ENCODE measurements at regions not wholly inside any gene's neighbourhood (a gene's known extent, or its start where the extent isn't known, plus 50 kb on each side); places are given as distances from the start of the nearest gene placed in this dataset.

- DNase-seq: no peak
- CTCF ChIA-PET: interaction anchor here (1.1 kb wide), 1 partner anchor 69 kb away, joined by 3 read pairs; no protein-coding TSS in a partner anchor
- 87% methylated on average over 3 of the region's 10 CpGs for WGBS (ENCODE audit: insufficient coverage)
Measured at GRCh38 chr12:127619869-127620734, 646.9 kb upstream of the TMEM132C start.

GRCh38 chr12:127620735-127621355, 646.1 kb upstream of the TMEM132C start:
- Histone ChIP-seq H3K9me3 (ENCODE audit: control extremely low read depth in 1 of 5, control insufficient read depth in 4 of 5, insufficient read depth in 2 of 5, low read depth in 1 of 5, low read length in 4 of 5) (peaks cover 0 to 5% (median 0%) of the 10 kb centered on the region in 5 experiments), H3K27ac (ENCODE audit: insufficient read depth in 1 of 2, low read depth in 1 of 2, low read length in 2 of 2, poor library complexity in 1 of 2, severe bottlenecking in 2 of 2) (no peak overlapping the region), H3K36me3 (ENCODE audit: control insufficient read depth in 4 of 4, insufficient read depth in 4 of 4, low read length in 3 of 4) (no peaks in the 10 kb centered on the region), H3K4me3 (ENCODE audit: control insufficient read depth in 1 of 7, extremely low read depth in 1 of 7, insufficient read depth in 4 of 7, low read depth in 2 of 7, low read length in 6 of 7) (no peak overlapping the region), H3K4me1 (ENCODE audit: control extremely low read depth in 1 of 4, control insufficient read depth in 4 of 4, insufficient read depth in 4 of 4, low read length in 3 of 4) (no peaks in the 10 kb centered on the region), H3K27me3 (replicated peaks in 2 of 5; ENCODE audit: control insufficient read depth in 4 of 5, insufficient read depth in 5 of 5, low read length in 4 of 5) (peaks cover 0 to 3% (median 0%) of the 10 kb centered on the region in 5 experiments)
- no peak for DNase-seq
- ChIA-PET POLR2A (no interaction called here), CTCF (no interaction called here)
- 100% methylated on average over 1 of the region's 2 CpGs for WGBS (ENCODE audit: insufficient coverage)

More at GRCh38 chr12:127619869-127620734, 646.9 kb upstream of the TMEM132C start:
- Histone ChIP-seq H3K4me3 (ENCODE audit: control insufficient read depth in 1 of 7, extremely low read depth in 1 of 7, insufficient read depth in 4 of 7, low read depth in 2 of 7, low read length in 6 of 7) (no peak overlapping the region), H3K27ac (ENCODE audit: insufficient read depth in 1 of 2, low read depth in 1 of 2, low read length in 2 of 2, poor library complexity in 1 of 2, severe bottlenecking in 2 of 2) (no peak overlapping the region), H3K36me3 (ENCODE audit: control insufficient read depth in 4 of 4, insufficient read depth in 4 of 4, low read length in 3 of 4) (no peaks in the 10 kb centered on the region), H3K4me1 (ENCODE audit: control extremely low read depth in 1 of 4, control insufficient read depth in 4 of 4, insufficient read depth in 4 of 4, low read length in 3 of 4) (no peaks in the 10 kb centered on the region), H3K9me3 (ENCODE audit: control extremely low read depth in 1 of 5, control insufficient read depth in 4 of 5, insufficient read depth in 2 of 5, low read depth in 1 of 5, low read length in 4 of 5) (peaks cover 0 to 5% (median 0%) of the 10 kb centered on the region in 5 experiments), H3K27me3 (replicated peaks in 2 of 5; ENCODE audit: control insufficient read depth in 4 of 5, insufficient read depth in 5 of 5, low read length in 4 of 5) (peaks cover 0 to 3% (median 0%) of the 10 kb centered on the region in 5 experiments)
- POLR2A ChIA-PET: no interaction called here

DNA sequence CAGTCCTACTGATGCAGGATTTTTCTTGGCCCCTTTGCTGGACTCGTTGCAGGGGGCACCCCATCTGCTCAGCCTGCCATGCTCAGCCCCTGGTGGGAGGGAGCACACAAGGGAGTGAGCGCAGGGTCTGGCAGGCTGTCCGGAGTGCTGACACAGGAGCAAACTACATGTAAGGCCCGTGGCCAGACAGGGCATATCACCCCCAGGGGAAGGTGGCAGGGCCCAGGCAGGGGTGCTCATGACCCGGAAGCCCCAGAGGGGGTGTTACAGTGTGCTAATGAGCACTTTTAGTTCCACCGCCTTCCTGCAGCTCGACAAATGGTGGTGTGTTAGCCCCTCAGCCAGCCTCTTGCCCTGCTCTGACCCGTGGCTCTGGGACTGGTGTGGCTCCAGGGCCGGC, 645.6 kb upstream of the TMEM132C start:
- Histone ChIP-seq H3K4me1 (ENCODE audit: control extremely low read depth in 1 of 4, control insufficient read depth in 4 of 4, insufficient read depth in 4 of 4, low read length in 3 of 4) (no peaks in the 10 kb centered on the region), H3K36me3 (ENCODE audit: control insufficient read depth in 4 of 4, insufficient read depth in 4 of 4, low read length in 3 of 4) (no peaks in the 10 kb centered on the region), H3K4me3 (ENCODE audit: control insufficient read depth in 1 of 7, extremely low read depth in 1 of 7, insufficient read depth in 4 of 7, low read depth in 2 of 7, low read length in 6 of 7) (no peak overlapping the region), H3K27ac (ENCODE audit: insufficient read depth in 1 of 2, low read depth in 1 of 2, low read length in 2 of 2, poor library complexity in 1 of 2, severe bottlenecking in 2 of 2) (no peak overlapping the region), H3K9me3 (ENCODE audit: control extremely low read depth in 1 of 5, control insufficient read depth in 4 of 5, insufficient read depth in 2 of 5, low read depth in 1 of 5, low read length in 4 of 5) (peaks cover 0 to 5% (median 0%) of the 10 kb centered on the region in 5 experiments), H3K27me3 (replicated peaks in 2 of 5; ENCODE audit: control insufficient read depth in 4 of 5, insufficient read depth in 5 of 5, low read length in 4 of 5) (peaks cover 0 to 3% (median 0%) of the 10 kb centered on the region in 5 experiments)
- ChIA-PET CTCF (no interaction called here), POLR2A (no interaction called here)
- no peak for DNase-seq
- WGBS (ENCODE audit: insufficient coverage): 97% methylated on average over 4 of the region's 9 CpGs

DNA sequence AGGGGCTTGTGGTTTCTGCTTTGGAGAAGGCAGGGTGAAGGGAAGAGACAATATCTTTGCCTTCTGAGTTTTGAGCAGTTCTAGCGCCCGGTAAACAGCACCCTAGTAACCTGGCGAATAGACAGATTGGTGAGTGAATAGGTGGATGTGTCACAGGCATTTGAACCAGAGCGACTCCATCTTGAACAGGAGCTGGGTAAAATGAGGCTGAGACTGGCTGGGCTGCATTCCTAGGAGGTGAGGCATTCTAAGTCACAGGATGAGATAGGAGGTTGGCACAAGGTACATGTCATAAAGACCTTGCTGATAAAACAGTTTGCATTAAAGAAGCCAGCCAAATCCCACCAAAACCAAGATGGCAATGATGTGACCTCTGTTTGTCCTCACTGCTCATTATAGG, 643.6 kb upstream of the TMEM132C start:
- CTCF ChIA-PET: no interaction called here

GRCh38 chr12:127625176-127625771, 641.7 kb upstream of the TMEM132C start:
- no peaks in the 10 kb centered on the region for H3K36me3 ChIP-seq (ENCODE audit: control insufficient read depth in 4 of 4, insufficient read depth in 4 of 4, low read length in 3 of 4)
- H3K4me3 ChIP-seq (ENCODE audit: control insufficient read depth in 1 of 7, extremely low read depth in 1 of 7, insufficient read depth in 4 of 7, low read depth in 2 of 7, low read length in 6 of 7): no peak overlapping the region
- peaks cover 0 to 6% (median 0%) of the 10 kb centered on the region in 5 experiments for H3K27me3 ChIP-seq (replicated peaks in 2 of 5; ENCODE audit: control insufficient read depth in 4 of 5, insufficient read depth in 5 of 5, low read length in 4 of 5)
- peaks cover 0 to 5% (median 0%) of the 10 kb centered on the region in 5 experiments for H3K9me3 ChIP-seq (ENCODE audit: control extremely low read depth in 1 of 5, control insufficient read depth in 4 of 5, insufficient read depth in 2 of 5, low read depth in 1 of 5, low read length in 4 of 5)
- ChIA-PET CTCF (no interaction called here), POLR2A (no interaction called here)
- H3K4me1 ChIP-seq (ENCODE audit: control extremely low read depth in 1 of 4, control insufficient read depth in 4 of 4, insufficient read depth in 4 of 4, low read length in 3 of 4): no peaks in the 10 kb centered on the region
- no peak overlapping the region for H3K27ac ChIP-seq (ENCODE audit: insufficient read depth in 1 of 2, low read depth in 1 of 2, low read length in 2 of 2, poor library complexity in 1 of 2, severe bottlenecking in 2 of 2)
- 86% methylated on average over 1 of the region's 5 CpGs for WGBS (ENCODE audit: insufficient coverage)
- DNase-seq: no peak

More for the DNA sequence above, 643.6 kb upstream of the TMEM132C start:
- WGBS (ENCODE audit: insufficient coverage): 100% methylated on average over 1 of the region's 4 CpGs
- POLR2A ChIA-PET: no interaction called here
- Histone ChIP-seq H3K36me3 (ENCODE audit: control insufficient read depth in 4 of 4, insufficient read depth in 4 of 4, low read length in 3 of 4) (no peaks in the 10 kb centered on the region), H3K27me3 (replicated peaks in 2 of 5; ENCODE audit: control insufficient read depth in 4 of 5, insufficient read depth in 5 of 5, low read length in 4 of 5) (peaks cover 0 to 6% (median 0%) of the 10 kb centered on the region in 5 experiments), H3K9me3 (ENCODE audit: control extremely low read depth in 1 of 5, control insufficient read depth in 4 of 5, insufficient read depth in 2 of 5, low read depth in 1 of 5, low read length in 4 of 5) (peaks cover 0 to 5% (median 0%) of the 10 kb centered on the region in 5 experiments), H3K4me3 (ENCODE audit: control insufficient read depth in 1 of 7, extremely low read depth in 1 of 7, insufficient read depth in 4 of 7, low read depth in 2 of 7, low read length in 6 of 7) (no peak overlapping the region), H3K27ac (ENCODE audit: insufficient read depth in 1 of 2, low read depth in 1 of 2, low read length in 2 of 2, poor library complexity in 1 of 2, severe bottlenecking in 2 of 2) (no peak overlapping the region), H3K4me1 (ENCODE audit: control extremely low read depth in 1 of 4, control insufficient read depth in 4 of 4, insufficient read depth in 4 of 4, low read length in 3 of 4) (no peaks in the 10 kb centered on the region)
- DNase-seq: no peak

- 100% methylated on average over 3 of the region's 3 CpGs for WGBS (ENCODE audit: insufficient coverage)
- Histone ChIP-seq H3K27me3 (replicated peaks in 2 of 5; ENCODE audit: control insufficient read depth in 4 of 5, insufficient read depth in 5 of 5, low read length in 4 of 5) (peaks cover 0 to 6% (median 0%) of the 10 kb centered on the region in 5 experiments), H3K4me1 (ENCODE audit: control extremely low read depth in 1 of 4, control insufficient read depth in 4 of 4, insufficient read depth in 4 of 4, low read length in 3 of 4) (no peaks in the 10 kb centered on the region), H3K4me3 (ENCODE audit: control insufficient read depth in 1 of 7, extremely low read depth in 1 of 7, insufficient read depth in 4 of 7, low read depth in 2 of 7, low read length in 6 of 7) (no peak overlapping the region), H3K36me3 (ENCODE audit: control insufficient read depth in 4 of 4, insufficient read depth in 4 of 4, low read length in 3 of 4) (no peaks in the 10 kb centered on the region), H3K27ac (ENCODE audit: insufficient read depth in 1 of 2, low read depth in 1 of 2, low read length in 2 of 2, poor library complexity in 1 of 2, severe bottlenecking in 2 of 2) (no peak overlapping the region), H3K9me3 (ENCODE audit: control extremely low read depth in 1 of 5, control insufficient read depth in 4 of 5, insufficient read depth in 2 of 5, low read depth in 1 of 5, low read length in 4 of 5) (no peaks in the 10 kb centered on the region)
- ChIA-PET CTCF (no interaction called here), POLR2A (no interaction called here)
- DNase-seq: no peak
Measured at GRCh38 chr12:127628645-127629044, 638.3 kb upstream of the TMEM132C start.

Data from common myeloid progenitor, CD34-positive (primary cell).